Keratinocyte (primary cell): ENCODE measurements at regions not wholly inside any gene's neighbourhood (a gene's known extent, or its start where the extent isn't known, plus 50 kb on each side); places are given as distances from the start of the nearest gene placed in this dataset.

Source experiments
- DNase-seq: peaks from one replicate; pipeline ENCODE4 v3.0.0-alpha.2; 2011; ENCODE audit warnings: low read depth, missing footprints, low spot score
- FAIRE-seq: peaks from 2 replicates; lab custom pipeline; 2011; peaks lifted over from hg19 to GRCh38; lab: Jason Lieb, UNC
- H2AFZ ChIP-seq: 2 replicates; pipeline ENCODE4 v1.6.0; 2012; ENCODE audit warnings: low read length, control low read depth, inconsistent platforms; ENCODE audit not compliant: control insufficient read depth
- H3K27ac ChIP-seq: 2 replicates; pipeline ENCODE4 v1.5.1; 2011; ENCODE audit warnings: low read length; ENCODE audit not compliant: control insufficient read depth, insufficient read depth
- H3K27me3 ChIP-seq: 3 replicates; pipeline ENCODE4 v1.6.0; 2011; ENCODE audit warnings: low read length; ENCODE audit not compliant: control insufficient read depth, insufficient read depth; ENCODE audit errors: extremely low read depth
- H3K36me3 ChIP-seq, 2 experiments: 2 replicates in 1 of 2; 3 replicates in 1 of 2; pipeline ENCODE4 v1.5.1; 2011; ENCODE audit warnings: low read length in 2 of 2, mild to moderate bottlenecking in 1 of 2; ENCODE audit not compliant: control insufficient read depth in 2 of 2, insufficient read depth in 2 of 2; ENCODE audit errors: extremely low read depth in 1 of 2
- H3K4me1 ChIP-seq: 3 replicates; pipeline ENCODE4 v1.5.1; 2011; ENCODE audit warnings: low read length; ENCODE audit not compliant: control insufficient read depth, insufficient read depth; ENCODE audit errors: extremely low read depth
- H3K4me2 ChIP-seq: 3 replicates; pipeline ENCODE4 v1.6.0; 2011; ENCODE audit warnings: low read depth, low read length; ENCODE audit not compliant: control insufficient read depth, insufficient read depth; ENCODE audit errors: extremely low read depth
- H3K4me3 ChIP-seq, 3 experiments: fragments of 200-600 bp in 1 of 3; sonication (generic) in 1 of 3; 2 replicates in 2 of 3; 3 replicates in 1 of 3; pipeline ENCODE4 v1.5.1; 2011 to 2016; ENCODE audit warnings: low read length in 3 of 3, mild to moderate bottlenecking in 3 of 3, control low read depth in 2 of 3, inconsistent platforms in 1 of 3, low read depth in 1 of 3, mixed read lengths in 1 of 3, mixed run types in 1 of 3, moderate library complexity in 1 of 3; ENCODE audit not compliant: control insufficient read depth in 2 of 3, insufficient read depth in 2 of 3; ENCODE audit errors: extremely low read depth in 1 of 3
- H3K79me2 ChIP-seq: 2 replicates; pipeline ENCODE4 v1.6.0; 2012; ENCODE audit warnings: low read length; ENCODE audit not compliant: control insufficient read depth, insufficient read depth
- H3K9ac ChIP-seq: 3 replicates; pipeline ENCODE4 v1.6.0; 2011; ENCODE audit warnings: low read length; ENCODE audit not compliant: control insufficient read depth, insufficient read depth; ENCODE audit errors: extremely low read depth
- H3K9me1 ChIP-seq: 3 replicates; pipeline ENCODE4 v1.6.0; 2011; ENCODE audit warnings: low read length; ENCODE audit not compliant: control insufficient read depth, insufficient read depth; ENCODE audit errors: extremely low read depth
- H3K9me3 ChIP-seq: 2 replicates; pipeline ENCODE4 v1.5.1; 2012; ENCODE audit warnings: low read depth, low read length; ENCODE audit not compliant: control insufficient read depth
- H4K20me1 ChIP-seq: 3 replicates; pipeline ENCODE4 v1.6.0; 2011; ENCODE audit warnings: low read length; ENCODE audit not compliant: control insufficient read depth, insufficient read depth; ENCODE audit errors: extremely low read depth
- CTCF ChIP-seq, 3 experiments: IDR thresholded peaks in 1 of 3; conservative IDR thresholded peaks in 1 of 3; optimal IDR thresholded peaks in 1 of 3; 2 replicates in 2 of 3; 3 replicates in 1 of 3; pipeline versions ENCODE3 to v1.5.1; 2011; ENCODE audit warnings: low read length in 3 of 3, mild to moderate bottlenecking in 3 of 3, moderate library complexity in 2 of 3, control low read depth in 1 of 3, inconsistent platforms in 1 of 3; ENCODE audit not compliant: insufficient read depth in 2 of 3; ENCODE audit errors: extremely low read depth in 1 of 3
- EZH2 ChIP-seq: IDR thresholded peaks from one replicate; pipeline ENCODE4 v1.6.1; 2012; ENCODE audit warnings: inconsistent platforms, mild to moderate bottlenecking, low read length, moderate library complexity
- dilution Hi-C: fragments of 300-500 bp; cut with MboI; formaldehyde crosslinking; loops from one replicate; pipeline ENCODE4 v1.7.0; 2020; ENCODE audit warnings: low sequenced_read_pairs; ENCODE audit not compliant: extremely low pct_ligation_motif_present

- no peak for TF ChIP-seq CTCF (optimal IDR thresholded peaks at IDR 0.05 in 1 of 3, IDR thresholded peaks at IDR 0.05 in 1 of 3, conservative IDR thresholded peaks at IDR 0.05 in 1 of 3; ENCODE audit: extremely low read depth in 1 of 3, insufficient read depth in 2 of 3, low read length in 3 of 3)
- no peak for TF ChIP-seq EZH2
- Histone ChIP-seq H2AFZ (no peak overlapping the region), H3K9me1 (no peaks in the 10 kb centered on the region), H3K4me1 (no peaks in the 10 kb centered on the region), H3K27me3 (no peaks in the 10 kb centered on the region), H3K36me3 (no peaks in the 10 kb centered on the region), H3K9ac (no peak overlapping the region), H3K79me2 (no peaks in the 10 kb centered on the region), H3K4me3 (no peak overlapping the region), H4K20me1 (no peaks in the 10 kb centered on the region), H3K9me3 (no peaks in the 10 kb centered on the region), H3K27ac (no peak overlapping the region), H3K4me2 (no peak overlapping the region)
- FAIRE-seq (no peak), DNase-seq (no peak)
- dilution Hi-C loops, result no loop called here
These were observed 1095.3 kb downstream of the ADGRL2 start for GRCh38 chr1:82896036-82896435.

GRCh38 chr1:82894635-82895034, 1093.9 kb downstream of the ADGRL2 start:
- no peak for FAIRE-seq

More at GRCh38 chr1:82894635-82895034, 1093.9 kb downstream of the ADGRL2 start:
- Histone ChIP-seq H3K27ac (no peak overlapping the region), H2AFZ (no peak overlapping the region), H3K9me1 (no peaks in the 10 kb centered on the region), H4K20me1 (no peaks in the 10 kb centered on the region), H3K79me2 (no peaks in the 10 kb centered on the region), H3K9me3 (no peaks in the 10 kb centered on the region), H3K27me3 (no peaks in the 10 kb centered on the region), H3K4me2 (no peak overlapping the region), H3K4me1 (no peaks in the 10 kb centered on the region), H3K4me3 (no peak overlapping the region), H3K36me3 (no peaks in the 10 kb centered on the region), H3K9ac (no peak overlapping the region)
- TF ChIP-seq CTCF (optimal IDR thresholded peaks at IDR 0.05 in 1 of 3, IDR thresholded peaks at IDR 0.05 in 1 of 3, conservative IDR thresholded peaks at IDR 0.05 in 1 of 3; ENCODE audit: extremely low read depth in 1 of 3, insufficient read depth in 2 of 3, low read length in 3 of 3), result no peak
- dilution Hi-C loops, result no loop called here
- no peak for DNase-seq
